ENCODE measurements at regions not wholly inside any gene's neighbourhood (a gene's known extent, or its start where the extent isn't known, plus 50 kb on each side); places are given as distances from the start of the nearest gene placed in this dataset.

GRCh38 chr4:122034619-122035018, 82.8 kb upstream of the TRPC3 start:
- Histone ChIP-seq H4K5ac (ENCODE audit: low read length) (no peak overlapping the region), H3K9ac (ENCODE audit: low read length) (no peak overlapping the region), H3K4me2 (ENCODE audit: low read length) (no peak overlapping the region), H3K56ac (ENCODE audit: low read length) (no peak overlapping the region), H3K23ac (ENCODE audit: low read length) (no peak overlapping the region), H3K4me3 (ENCODE audit: low read length) (no peak overlapping the region), H3K79me2 (ENCODE audit: control insufficient read depth, insufficient read depth, low read length) (no peaks in the 10 kb centered on the region), H3K4me1 (ENCODE audit: control insufficient read depth, low read depth, low read length) (no peaks in the 10 kb centered on the region), H2BK15ac (replicated peaks; ENCODE audit: low read depth) (no peak overlapping the region), H4K8ac (ENCODE audit: low read depth, low read length) (no peak overlapping the region), H3K27ac (ENCODE audit: low read depth, low read length) (no peak overlapping the region), H3K18ac (ENCODE audit: low read length) (no peak overlapping the region), H2AK5ac (ENCODE audit: low read length) (no peak overlapping the region), H3K4ac (ENCODE audit: low read depth, low read length) (no peak overlapping the region), H3K79me1 (ENCODE audit: low read length) (no peaks in the 10 kb centered on the region), H2BK5ac (ENCODE audit: low read length) (no peak overlapping the region), H3K36me3 (ENCODE audit: control insufficient read depth, insufficient read depth, low read length) (no peaks in the 10 kb centered on the region), H2BK120ac (ENCODE audit: low read depth, low read length) (no peak overlapping the region), H3K27me3 (ENCODE audit: insufficient read depth, low read length, poor library complexity) (no peaks in the 10 kb centered on the region)
- no CpG with 5 or more reads among the region's 1 CpG for WGBS (ENCODE audit: extremely low coverage, insufficient coverage, low lambda C conversion rate)
- no peak for DNase-seq

- Histone ChIP-seq H3K27me3 (ENCODE audit: insufficient read depth, low read length, poor library complexity) (no peaks in the 10 kb centered on the region), H2AK5ac (ENCODE audit: low read length) (no peak overlapping the region), H3K9ac (ENCODE audit: low read length) (no peak overlapping the region), H3K36me3 (ENCODE audit: control insufficient read depth, insufficient read depth, low read length) (no peaks in the 10 kb centered on the region), H3K4me2 (ENCODE audit: low read length) (no peak overlapping the region), H3K56ac (ENCODE audit: low read length) (no peak overlapping the region), H3K4me1 (ENCODE audit: control insufficient read depth, low read depth, low read length) (no peaks in the 10 kb centered on the region), H4K8ac (ENCODE audit: low read depth, low read length) (no peak overlapping the region), H3K27ac (ENCODE audit: low read depth, low read length) (no peak overlapping the region), H3K4me3 (ENCODE audit: low read length) (no peak overlapping the region), H3K79me1 (ENCODE audit: low read length) (no peaks in the 10 kb centered on the region), H3K4ac (ENCODE audit: low read depth, low read length) (no peak overlapping the region), H4K5ac (ENCODE audit: low read length) (no peak overlapping the region), H2BK5ac (ENCODE audit: low read length) (no peak overlapping the region), H2BK120ac (ENCODE audit: low read depth, low read length) (no peak overlapping the region), H3K79me2 (ENCODE audit: control insufficient read depth, insufficient read depth, low read length) (no peaks in the 10 kb centered on the region), H2BK15ac (replicated peaks; ENCODE audit: low read depth) (no peak overlapping the region), H3K23ac (ENCODE audit: low read length) (no peak overlapping the region), H3K18ac (ENCODE audit: low read length) (no peak overlapping the region)
- no peak for DNase-seq
- no CpG with 5 or more reads among the region's 2 CpGs for WGBS (ENCODE audit: extremely low coverage, insufficient coverage, low lambda C conversion rate)
These were observed 75.3 kb upstream of the TRPC3 start for GRCh38 chr4:122027203-122027602.

GRCh38 chr4:122017296-122017695, 65.4 kb upstream of the TRPC3 start:
- no peak overlapping the region for H3K18ac ChIP-seq (ENCODE audit: low read length)
- no CpG with 5 or more reads among the region's 2 CpGs for WGBS (ENCODE audit: extremely low coverage, insufficient coverage, low lambda C conversion rate)
- H3K23ac ChIP-seq (ENCODE audit: low read length): no peak overlapping the region
- H3K36me3 ChIP-seq (ENCODE audit: control insufficient read depth, insufficient read depth, low read length): no peaks in the 10 kb centered on the region
- H3K4me3 ChIP-seq (ENCODE audit: low read length): no peak overlapping the region
- H3K56ac ChIP-seq (ENCODE audit: low read length): no peak overlapping the region
- H3K79me2 ChIP-seq (ENCODE audit: control insufficient read depth, insufficient read depth, low read length): no peaks in the 10 kb centered on the region
- H3K27me3 ChIP-seq (ENCODE audit: insufficient read depth, low read length, poor library complexity): no peaks in the 10 kb centered on the region
- H2BK5ac ChIP-seq (ENCODE audit: low read length): no peak overlapping the region
- H2BK120ac ChIP-seq (ENCODE audit: low read depth, low read length): no peak overlapping the region
- DNase-seq: peak; percentile 25
- H2AK5ac ChIP-seq (ENCODE audit: low read length): no peak overlapping the region
- no peak overlapping the region for H3K9ac ChIP-seq (ENCODE audit: low read length)
- H3K4me2 ChIP-seq (ENCODE audit: low read length): no peak overlapping the region
- H3K4me1 ChIP-seq (ENCODE audit: control insufficient read depth, low read depth, low read length): peaks cover 2% of the 10 kb centered on the region
- H4K5ac ChIP-seq (ENCODE audit: low read length): no peak overlapping the region
- H3K4ac ChIP-seq (ENCODE audit: low read depth, low read length): no peak overlapping the region
- no peaks in the 10 kb centered on the region for H3K79me1 ChIP-seq (ENCODE audit: low read length)
- no peak overlapping the region for H2BK15ac ChIP-seq (replicated peaks; ENCODE audit: low read depth)
- H3K27ac ChIP-seq (ENCODE audit: low read depth, low read length): no peak overlapping the region
- H4K8ac ChIP-seq (ENCODE audit: low read depth, low read length): no peak overlapping the region

GRCh38 chr4:122015203-122015602, 63.3 kb upstream of the TRPC3 start:
- Histone ChIP-seq H3K4me2 (ENCODE audit: low read length) (no peak overlapping the region), H3K4ac (ENCODE audit: low read depth, low read length) (no peak overlapping the region), H3K9ac (ENCODE audit: low read length) (no peak overlapping the region), H3K27ac (ENCODE audit: low read depth, low read length) (no peak overlapping the region), H3K56ac (ENCODE audit: low read length) (no peak overlapping the region), H4K8ac (ENCODE audit: low read depth, low read length) (no peak overlapping the region), H3K27me3 (ENCODE audit: insufficient read depth, low read length, poor library complexity) (no peaks in the 10 kb centered on the region), H4K5ac (ENCODE audit: low read length) (no peak overlapping the region), H3K23ac (ENCODE audit: low read length) (no peak overlapping the region), H2AK5ac (ENCODE audit: low read length) (no peak overlapping the region), H3K79me1 (ENCODE audit: low read length) (no peaks in the 10 kb centered on the region), H3K18ac (ENCODE audit: low read length) (no peak overlapping the region), H3K79me2 (ENCODE audit: control insufficient read depth, insufficient read depth, low read length) (no peaks in the 10 kb centered on the region), H3K4me3 (ENCODE audit: low read length) (no peak overlapping the region), H2BK120ac (ENCODE audit: low read depth, low read length) (no peak overlapping the region), H2BK15ac (replicated peaks; ENCODE audit: low read depth) (no peak overlapping the region), H3K4me1 (ENCODE audit: control insufficient read depth, low read depth, low read length) (peaks cover 2% of the 10 kb centered on the region), H2BK5ac (ENCODE audit: low read length) (no peak overlapping the region), H3K36me3 (ENCODE audit: control insufficient read depth, insufficient read depth, low read length) (no peaks in the 10 kb centered on the region)
- DNase-seq: no peak
- WGBS (ENCODE audit: extremely low coverage, insufficient coverage, low lambda C conversion rate): no CpG with 5 or more reads among the region's 3 CpGs

- no peak overlapping the region for H2BK5ac ChIP-seq (ENCODE audit: low read length)
- H4K8ac ChIP-seq (ENCODE audit: low read depth, low read length): no peak overlapping the region
- H2AK5ac ChIP-seq (ENCODE audit: low read length): no peak overlapping the region
- H2BK15ac ChIP-seq (replicated peaks; ENCODE audit: low read depth): no peak overlapping the region
- no peak overlapping the region for H3K18ac ChIP-seq (ENCODE audit: low read length)
- peaks cover 2% of the 10 kb centered on the region for H3K4me1 ChIP-seq (ENCODE audit: control insufficient read depth, low read depth, low read length)
- no peak overlapping the region for H3K4me3 ChIP-seq (ENCODE audit: low read length)
- no peak overlapping the region for H3K9ac ChIP-seq (ENCODE audit: low read length)
- no peak overlapping the region for H2BK120ac ChIP-seq (ENCODE audit: low read depth, low read length)
- no peak for DNase-seq
- H3K79me1 ChIP-seq (ENCODE audit: low read length): no peaks in the 10 kb centered on the region
- WGBS (ENCODE audit: extremely low coverage, insufficient coverage, low lambda C conversion rate): no CpG with 5 or more reads among the region's 2 CpGs
- H3K27me3 ChIP-seq (ENCODE audit: insufficient read depth, low read length, poor library complexity): no peaks in the 10 kb centered on the region
- H3K79me2 ChIP-seq (ENCODE audit: control insufficient read depth, insufficient read depth, low read length): no peaks in the 10 kb centered on the region
- H3K36me3 ChIP-seq (ENCODE audit: control insufficient read depth, insufficient read depth, low read length): no peaks in the 10 kb centered on the region
- H3K23ac ChIP-seq (ENCODE audit: low read length): no peak overlapping the region
- H3K4ac ChIP-seq (ENCODE audit: low read depth, low read length): no peak overlapping the region
- no peak overlapping the region for H4K5ac ChIP-seq (ENCODE audit: low read length)
- no peak overlapping the region for H3K56ac ChIP-seq (ENCODE audit: low read length)
- no peak overlapping the region for H3K4me2 ChIP-seq (ENCODE audit: low read length)
- no peak overlapping the region for H3K27ac ChIP-seq (ENCODE audit: low read depth, low read length)
These were observed 60.9 kb upstream of the TRPC3 start for GRCh38 chr4:122012735-122013134.

- no CpG with 5 or more reads among the region's 3 CpGs for WGBS (ENCODE audit: extremely low coverage, insufficient coverage, low lambda C conversion rate)
These were observed 58.8 kb upstream of the TRPC3 start for GRCh38 chr4:122010610-122011009.

More at GRCh38 chr4:122010610-122011009, 58.8 kb upstream of the TRPC3 start:
- H3K27me3 ChIP-seq (ENCODE audit: insufficient read depth, low read length, poor library complexity): no peaks in the 10 kb centered on the region
- no peak overlapping the region for H2BK15ac ChIP-seq (replicated peaks; ENCODE audit: low read depth)
- H3K4me1 ChIP-seq (ENCODE audit: control insufficient read depth, low read depth, low read length): no peaks in the 10 kb centered on the region
- H3K18ac ChIP-seq (ENCODE audit: low read length): no peak overlapping the region
- DNase-seq: no peak
- no peaks in the 10 kb centered on the region for H3K36me3 ChIP-seq (ENCODE audit: control insufficient read depth, insufficient read depth, low read length)
- H2BK5ac ChIP-seq (ENCODE audit: low read length): no peak overlapping the region
- H2AK5ac ChIP-seq (ENCODE audit: low read length): no peak overlapping the region
- no peaks in the 10 kb centered on the region for H3K79me1 ChIP-seq (ENCODE audit: low read length)
- H3K56ac ChIP-seq (ENCODE audit: low read length): no peak overlapping the region
- no peak overlapping the region for H4K5ac ChIP-seq (ENCODE audit: low read length)
- no peak overlapping the region for H3K4ac ChIP-seq (ENCODE audit: low read depth, low read length)
- no peak overlapping the region for H4K8ac ChIP-seq (ENCODE audit: low read depth, low read length)
- no peak overlapping the region for H3K27ac ChIP-seq (ENCODE audit: low read depth, low read length)
- H3K4me3 ChIP-seq (ENCODE audit: low read length): no peak overlapping the region
- H2BK120ac ChIP-seq (ENCODE audit: low read depth, low read length): no peak overlapping the region
- H3K79me2 ChIP-seq (ENCODE audit: control insufficient read depth, insufficient read depth, low read length): no peaks in the 10 kb centered on the region
- no peak overlapping the region for H3K9ac ChIP-seq (ENCODE audit: low read length)
- no peak overlapping the region for H3K23ac ChIP-seq (ENCODE audit: low read length)
- H3K4me2 ChIP-seq (ENCODE audit: low read length): no peak overlapping the region
